ENCODE measurements at regions not wholly inside any gene's neighbourhood (a gene's known extent, or its start where the extent isn't known, plus 50 kb on each side); places are given as distances from the start of the nearest gene placed in this dataset.

DNA sequence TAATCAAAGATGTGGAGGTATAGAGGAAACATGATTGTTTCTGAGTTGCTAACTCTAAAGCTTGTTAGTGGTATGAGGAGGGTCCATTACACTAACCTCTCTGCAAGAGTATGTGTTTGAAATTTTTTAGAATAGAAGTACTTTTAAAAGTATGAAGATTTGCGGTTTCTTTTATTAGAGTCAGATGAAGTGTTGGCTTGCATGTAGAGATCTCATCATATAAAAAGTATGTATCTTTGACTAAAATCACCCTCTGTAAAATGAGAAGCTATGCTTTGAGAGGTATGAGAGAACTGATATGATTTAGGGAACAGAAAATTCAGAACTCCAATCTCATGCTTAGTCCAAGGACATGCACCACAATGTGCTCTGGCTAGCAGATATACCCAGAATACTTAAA, 140.4 kb upstream of the MBNL1 start:
- Histone ChIP-seq H2AFZ (ENCODE audit: low read length) (no peak overlapping the region), H2AK5ac (ENCODE audit: low read depth, low read length) (no peak overlapping the region), H3K4me1 (replicated peaks in 1 of 4; ENCODE audit: control insufficient read depth in 3 of 4, insufficient read depth in 4 of 4, low read length in 3 of 4) (no peaks in the 10 kb centered on the region), H3K27ac (ENCODE audit: low read depth, low read length) (no peak overlapping the region), H3K79me2 (ENCODE audit: control insufficient read depth in 1 of 2, insufficient read depth in 2 of 2, low read length in 2 of 2) (no peaks in the 10 kb centered on the region), H3K4me2 (ENCODE audit: insufficient read depth in 1 of 2, low read depth in 2 of 2, low read length in 2 of 2) (no peak overlapping the region), H4K5ac (ENCODE audit: insufficient read length, low read depth, low read length) (no peak overlapping the region), H4K8ac (ENCODE audit: extremely low read depth, insufficient read depth, low read length) (no peak overlapping the region), H3K9me3 (ENCODE audit: insufficient read depth in 2 of 2, low read depth in 1 of 2, low read length in 1 of 2) (no peaks in the 10 kb centered on the region), H4K20me1 (replicated peaks in 1 of 2; ENCODE audit: control insufficient read depth in 1 of 2, insufficient read depth in 2 of 2, low read length in 2 of 2) (no peaks in the 10 kb centered on the region), H3K27me3 (replicated peaks in 1 of 4; ENCODE audit: control insufficient read depth in 3 of 4, extremely low read depth in 1 of 4, insufficient read depth in 3 of 4, low read length in 3 of 4) (no peaks in the 10 kb centered on the region), H3K56ac (replicated peaks; ENCODE audit: insufficient read length, low read depth, low read length) (no peak overlapping the region), H2BK12ac (ENCODE audit: low read depth, low read length) (no peak overlapping the region), H3K4me3 (ENCODE audit: extremely low read depth in 1 of 4, insufficient read depth in 2 of 4, low read depth in 3 of 4, low read length in 4 of 4) (no peak overlapping the region), H4K91ac (replicated peaks; ENCODE audit: insufficient read length, low read length) (no peak overlapping the region), H3K23me2 (ENCODE audit: low read depth, low read length) (no peaks in the 10 kb centered on the region), H3K23ac (ENCODE audit: insufficient read length) (no peak overlapping the region), H3K36me3 (ENCODE audit: control insufficient read depth in 2 of 4, insufficient read depth in 4 of 4, low read length in 3 of 4) (no peaks in the 10 kb centered on the region), H2BK5ac (ENCODE audit: low read depth, low read length) (no peak overlapping the region), H3K4ac (replicated peaks; ENCODE audit: insufficient read length, low read depth, low read length) (no peak overlapping the region), H2BK120ac (replicated peaks; ENCODE audit: low read depth, low read length) (no peak overlapping the region), H2BK20ac (ENCODE audit: low read length) (no peak overlapping the region), H3K14ac (ENCODE audit: insufficient read length) (no peak overlapping the region), H3K9ac (replicated peaks in 1 of 4; ENCODE audit: extremely low read depth in 1 of 4, low read depth in 3 of 4, low read length in 3 of 4) (no peak overlapping the region), H3K18ac (ENCODE audit: extremely low read depth, low read length) (no peak overlapping the region), H2BK15ac (ENCODE audit: low read length) (no peak overlapping the region), H3K79me1 (ENCODE audit: low read depth, low read length) (no peaks in the 10 kb centered on the region)
- CTCF ChIA-PET (ENCODE audit: partially characterized antibody) = no interaction called here
- FAIRE-seq (no peak), DNase-seq (ENCODE audit: low read depth in 1 of 2, low spot score in 2 of 2) (no peak)
- POLR2A ChIA-PET (ENCODE audit: partially characterized antibody) = no interaction called here
- 39% methylated on average over 1 of the region's 1 CpG; no CpG with 5 or more reads in 1 of the 2 experiments for WGBS, 2 experiments (ENCODE audit: extremely low coverage in 1 of 2, insufficient coverage in 1 of 2, insufficient read length in 1 of 2, insufficient replicate concordance in 2 of 2, low coverage in 1 of 2, low lambda C conversion rate in 2 of 2, missing lambda C conversion rate in 1 of 2)
- TF ChIP-seq, protein P1, sequence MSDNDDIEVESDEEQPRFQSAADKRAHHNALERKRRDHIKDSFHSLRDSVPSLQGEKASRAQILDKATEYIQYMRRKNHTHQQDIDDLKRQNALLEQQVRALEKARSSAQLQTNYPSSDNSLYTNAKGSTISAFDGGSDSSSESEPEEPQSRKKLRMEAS (IDR thresholded peaks at IDR 0.05) = no peak
- TF ChIP-seq SP1 (IDR thresholded peaks at IDR 0.05; ENCODE audit: low read depth, low read length) (no peak), JUND (IDR thresholded peaks at IDR 0.05; ENCODE audit: low read length) (no peak), SIN3A (conservative IDR thresholded peaks at IDR 0.05 in 1 of 2, IDR thresholded peaks at IDR 0.05 in 1 of 2; ENCODE audit: low read depth in 1 of 2, low read length in 2 of 2) (no peak), CBX8 (IDR thresholded peaks at IDR 0.05; ENCODE audit: borderline replicate concordance, low read depth, low read length) (no peak), GABPA (IDR thresholded peaks at IDR 0.05; ENCODE audit: borderline replicate concordance, insufficient read depth, low read length) (no peak), TCF12 (IDR thresholded peaks at IDR 0.05; ENCODE audit: low read depth, low read length) (no peak), SP4 (IDR thresholded peaks at IDR 0.05; ENCODE audit: low read length) (no peak), SIX5 (IDR thresholded peaks at IDR 0.05; ENCODE audit: low read depth, low read length) (no peak), KDM5A (IDR thresholded peaks at IDR 0.05; ENCODE audit: low read length) (no peak), TAF7 (optimal IDR thresholded peaks at IDR 0.05; ENCODE audit: borderline replicate concordance, low read depth, low read length) (no peak), CHD2 (IDR thresholded peaks at IDR 0.05; ENCODE audit: low read length) (no peak), CTBP2 (IDR thresholded peaks at IDR 0.05; ENCODE audit: borderline replicate concordance, insufficient read depth, insufficient read length, low read length) (no peak)
